NCI-H748 treated with DMSO at 0.1 percent for 48 hours (cell line): ENCODE measurements at regions not wholly inside any gene's neighbourhood (a gene's known extent, or its start where the extent isn't known, plus 50 kb on each side); places are given as distances from the start of the nearest gene placed in this dataset.

Experiments
- DNase-seq: peaks from one replicate; lab custom pipeline; 2025; lab: John Stamatoyannopoulos, UW

DNA sequence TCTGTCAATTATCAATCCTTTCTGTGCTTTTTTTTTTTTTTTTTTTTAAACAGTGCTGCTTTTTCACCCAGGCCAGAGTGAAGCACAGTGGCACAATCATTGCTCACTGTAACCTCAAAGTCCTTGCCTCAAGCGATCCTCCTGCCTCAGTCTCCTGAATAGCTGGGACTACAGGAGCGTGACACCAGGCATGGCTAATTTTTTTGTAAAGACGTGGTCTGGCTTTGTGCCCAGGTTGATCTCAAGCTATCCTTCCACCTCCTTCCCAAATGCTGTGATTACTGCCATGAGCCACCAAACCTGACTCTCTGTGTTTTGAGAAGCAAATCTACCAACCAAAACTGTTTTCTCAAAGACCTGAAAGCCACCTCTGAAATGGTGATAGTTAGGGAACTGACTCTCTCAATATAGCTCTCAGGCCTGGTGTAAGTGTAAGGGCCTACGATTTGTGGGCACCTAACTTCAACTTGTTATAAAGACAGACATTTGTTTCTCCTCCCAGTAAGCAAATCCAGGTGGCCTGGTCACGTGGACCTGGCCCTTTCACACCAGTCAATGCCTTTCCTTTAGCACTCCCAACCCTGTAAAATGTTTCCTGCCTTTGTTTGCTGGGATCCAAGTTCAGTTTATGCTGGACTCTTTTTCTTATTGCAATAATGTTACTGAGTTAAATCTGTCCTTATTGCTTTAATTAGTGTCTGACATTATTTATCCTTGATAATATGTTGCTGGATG lies 2015.9 kb downstream of the PCDH7 start:
- no peak for DNase-seq

DNA sequence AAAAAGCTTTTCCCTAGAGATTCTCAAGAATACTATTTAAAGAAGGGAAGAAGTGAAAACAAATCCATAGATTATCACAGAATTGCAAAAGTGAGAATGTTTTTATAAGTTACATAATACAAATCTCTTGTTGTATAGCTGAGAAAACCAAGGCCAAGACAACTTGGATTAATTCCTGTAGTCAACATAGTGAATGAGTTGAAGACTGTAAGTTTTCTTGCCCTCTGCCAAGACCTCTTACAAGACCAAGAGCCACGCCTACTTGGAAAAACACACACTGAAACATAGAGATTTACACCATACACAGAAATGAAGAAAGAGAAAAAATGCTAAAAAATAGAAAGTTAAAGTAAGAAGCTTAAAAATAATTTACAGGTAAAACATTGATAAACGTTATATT lies 2024.0 kb downstream of the PCDH7 start:
- no peak for DNase-seq

DNA sequence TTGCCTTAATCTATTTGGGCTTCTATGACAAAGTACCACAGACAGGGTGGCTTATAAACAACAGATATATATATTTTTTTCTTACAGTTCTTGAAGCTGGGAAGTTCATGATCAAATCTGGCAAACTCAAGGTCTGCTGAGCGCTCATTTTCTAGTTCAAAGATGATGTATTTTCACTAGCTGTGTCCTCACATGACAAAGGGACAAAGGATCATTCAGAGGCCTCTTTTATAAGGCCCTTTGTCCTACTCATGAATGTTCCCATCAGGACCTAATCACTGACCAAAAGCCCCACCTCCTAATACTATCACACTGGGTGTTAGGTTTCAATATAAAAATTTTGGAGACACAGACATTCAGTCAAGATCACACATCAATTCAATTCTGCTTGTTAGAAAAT lies 2025.2 kb downstream of the PCDH7 start:
- DNase-seq = no peak

DNA sequence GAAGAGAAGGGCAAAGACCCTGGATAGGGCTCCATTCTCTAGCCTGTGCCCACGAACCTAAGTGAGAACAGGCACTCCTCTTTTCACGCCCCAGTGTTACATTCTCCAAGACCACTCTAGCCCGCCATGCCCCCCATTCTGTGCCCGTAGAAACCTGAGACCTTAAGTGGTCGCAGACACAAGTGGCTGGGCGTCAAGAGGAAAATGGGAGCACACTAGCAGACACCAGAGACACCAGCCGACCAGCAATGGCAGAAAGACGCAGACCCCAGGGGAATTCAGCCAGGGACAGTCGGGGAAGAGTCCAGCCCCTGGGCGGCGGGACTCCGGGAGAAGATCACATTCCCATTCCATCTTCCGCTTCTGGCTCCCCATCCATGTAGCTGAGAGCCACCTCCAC lies 2027.9 kb downstream of the PCDH7 start:
- no peak for DNase-seq

DNA sequence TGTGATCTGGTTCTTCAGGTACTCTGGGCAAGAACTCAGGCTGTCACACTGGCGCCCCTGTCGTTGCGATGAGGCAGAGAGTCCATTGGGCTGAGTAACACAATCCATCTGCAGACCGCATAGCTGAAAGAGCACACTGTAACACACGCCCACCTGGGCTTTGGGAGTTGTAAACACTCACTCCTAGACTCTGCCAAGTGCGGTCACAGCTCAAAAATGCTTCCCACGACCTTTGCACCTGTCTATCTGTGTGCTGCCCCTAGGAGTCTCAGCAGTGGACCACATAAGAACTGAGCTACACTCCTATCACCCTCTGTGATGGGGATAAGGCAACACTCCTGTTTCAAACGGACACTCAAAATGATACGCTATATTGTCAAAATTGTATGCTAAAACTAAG lies 2028.3 kb downstream of the PCDH7 start:
- DNase-seq = no peak

DNA sequence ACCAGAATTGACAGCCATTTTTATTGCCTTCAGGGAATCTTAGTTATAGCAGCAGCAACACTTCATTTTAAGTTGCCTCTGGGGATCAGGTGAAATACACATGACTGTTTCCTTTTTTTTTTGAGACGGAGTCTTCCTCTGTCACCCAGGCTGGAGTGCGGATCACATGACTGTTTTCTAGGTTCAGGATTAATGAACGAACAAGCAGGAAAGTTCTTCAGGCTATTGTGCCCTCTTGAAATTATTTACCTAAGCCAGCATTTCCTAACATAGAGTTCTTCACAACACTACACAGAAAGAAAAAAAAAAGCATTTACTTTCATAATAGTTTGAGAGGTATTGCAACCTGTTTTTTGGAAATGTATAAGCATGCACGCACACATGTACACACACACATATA lies 2032.8 kb downstream of the PCDH7 start:
- no peak for DNase-seq

DNA sequence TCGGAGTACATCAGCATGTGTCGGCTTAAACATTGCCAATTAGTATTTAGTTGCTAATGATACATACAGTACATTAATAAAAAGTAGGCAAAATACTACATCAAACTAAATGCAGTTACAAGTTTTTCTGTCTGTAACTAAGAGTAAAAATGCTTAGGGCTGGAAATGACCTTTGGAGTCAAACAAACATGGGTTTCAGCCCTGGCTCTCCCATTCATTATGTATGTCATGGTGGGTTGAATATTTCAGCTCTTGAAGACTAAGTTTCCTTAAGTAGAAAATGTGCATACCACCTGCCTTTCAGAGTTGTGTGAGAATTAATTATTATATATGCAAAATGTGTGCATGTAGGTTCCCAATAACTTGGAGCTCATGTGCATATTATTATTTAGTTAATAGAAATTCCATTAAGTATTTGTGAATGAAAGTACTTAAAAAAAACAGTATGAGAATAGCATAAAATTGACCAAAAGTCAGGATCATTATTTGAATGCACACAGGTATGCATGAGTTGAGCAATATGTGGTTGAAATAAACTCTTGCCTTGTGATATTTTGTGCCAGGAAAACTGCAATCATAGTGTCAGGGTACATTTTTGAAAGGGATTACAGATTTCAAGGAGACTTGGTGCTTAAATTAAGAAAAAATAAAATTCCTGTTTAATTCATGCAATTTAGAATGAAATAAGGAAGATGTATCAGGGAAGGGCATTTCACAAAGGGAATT lies 2048.7 kb downstream of the PCDH7 start:
- DNase-seq = no peak

DNA sequence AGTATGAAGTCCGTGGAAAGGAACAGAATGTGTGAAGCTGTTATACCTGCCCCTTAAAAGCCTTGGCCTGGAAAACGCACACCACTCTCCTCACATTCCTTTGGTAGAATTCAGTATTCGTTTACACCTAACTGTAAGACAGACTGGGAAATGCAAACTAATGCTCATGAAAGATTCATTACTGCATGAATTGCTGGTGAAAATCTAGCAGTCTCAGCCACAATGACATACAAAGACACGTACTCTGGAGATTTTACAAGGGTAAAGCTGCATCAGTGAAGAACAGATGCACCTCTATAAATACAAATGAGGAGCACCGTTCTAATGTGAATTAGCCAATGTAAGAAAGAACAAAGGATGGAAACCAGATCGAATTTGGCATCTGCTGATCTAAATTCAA lies 2051.3 kb downstream of the PCDH7 start:
- DNase-seq = no peak

DNA sequence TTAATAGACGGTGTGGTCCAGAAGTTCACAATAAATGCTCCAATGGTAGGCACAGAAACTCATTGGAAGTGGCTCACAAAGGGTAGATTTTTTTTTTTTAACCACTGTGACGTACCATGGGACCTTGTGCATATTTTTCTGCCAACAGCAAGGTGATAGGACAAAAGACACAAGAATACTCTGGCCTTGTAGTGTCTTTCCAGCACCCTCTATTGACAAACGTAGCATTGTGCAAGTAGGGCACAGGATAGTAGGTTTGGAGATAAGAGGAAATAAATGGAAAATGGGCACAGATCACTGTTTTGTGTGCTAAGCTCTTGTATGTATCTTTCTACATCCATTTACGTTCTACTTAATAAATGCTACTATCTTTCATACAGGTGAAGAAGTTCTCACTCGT lies 2054.9 kb downstream of the PCDH7 start:
- DNase-seq = peak; percentile 28

DNA sequence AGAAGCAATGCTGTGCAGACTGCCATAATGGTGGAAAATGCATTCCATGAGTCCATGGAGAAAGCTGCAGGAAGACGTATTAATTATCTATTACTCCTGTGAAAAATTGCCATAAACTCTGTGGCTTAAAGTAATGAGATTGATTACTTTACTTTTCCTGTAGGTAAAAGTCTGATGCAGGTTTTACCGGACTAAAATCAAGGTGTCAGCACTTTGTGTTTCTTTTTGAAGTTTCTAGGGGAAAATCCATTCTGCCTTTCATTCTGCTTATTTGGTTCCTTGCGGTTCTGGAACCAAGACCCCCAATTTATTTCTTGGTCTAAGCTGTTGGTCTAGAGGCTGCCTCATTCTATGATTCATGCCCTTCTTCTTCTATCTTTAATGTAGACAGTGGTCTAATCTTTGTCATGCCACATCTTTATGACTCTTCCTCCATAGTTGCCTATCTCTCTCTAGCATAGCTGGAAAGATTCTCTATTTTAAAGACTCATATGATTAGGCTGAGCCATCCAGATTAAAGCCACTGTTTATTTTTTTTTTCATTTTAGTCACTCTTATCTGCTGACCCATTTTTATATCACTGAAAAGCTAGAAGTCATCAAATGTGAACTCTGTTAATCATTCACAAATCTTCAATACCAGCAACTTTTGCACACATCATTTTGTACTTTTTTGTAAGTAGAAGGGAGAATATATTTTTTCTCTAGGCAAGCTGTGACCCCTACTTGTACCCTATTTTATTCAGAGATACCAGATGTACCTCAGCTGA lies 2056.4 kb downstream of the PCDH7 start:
- no peak for DNase-seq

DNA sequence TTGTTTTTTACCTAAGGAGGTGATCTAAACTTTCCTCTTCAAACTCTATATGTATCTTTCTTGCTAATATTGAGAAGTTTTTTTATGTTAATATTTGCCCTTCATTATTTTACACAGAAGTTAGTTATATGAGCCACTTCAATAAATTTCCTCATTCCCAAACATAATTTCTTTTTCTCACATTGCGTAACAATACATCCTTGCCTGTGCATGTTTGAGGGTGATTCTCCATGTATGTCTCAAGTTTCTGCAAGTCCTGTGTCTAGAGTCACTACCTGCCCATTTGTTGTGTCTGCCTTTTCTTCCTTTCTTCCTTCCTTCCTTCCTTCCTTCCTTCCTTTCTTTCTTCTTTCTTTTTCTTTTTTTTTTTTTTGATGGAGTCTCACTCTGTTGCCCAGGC lies 2057.9 kb downstream of the PCDH7 start:
- no peak for DNase-seq

DNA sequence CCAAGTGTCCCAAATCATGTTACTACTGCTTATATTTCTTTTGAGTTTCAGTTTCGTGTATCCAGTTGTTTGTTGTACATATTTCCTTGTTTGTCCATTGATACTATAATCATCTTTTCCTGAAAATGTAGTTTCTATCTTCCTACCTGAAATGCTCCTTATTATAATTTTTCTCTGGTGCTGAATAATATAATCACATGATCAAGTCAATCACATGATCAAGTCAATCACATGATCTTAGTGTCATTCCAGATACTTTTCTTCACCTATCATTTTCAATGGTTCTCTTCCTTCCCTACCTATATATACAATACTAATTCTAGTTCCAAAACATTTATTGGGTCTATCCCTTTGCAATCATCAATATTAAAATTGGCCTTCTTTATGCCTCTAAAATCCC lies 2058.8 kb downstream of the PCDH7 start:
- no peak for DNase-seq

DNA sequence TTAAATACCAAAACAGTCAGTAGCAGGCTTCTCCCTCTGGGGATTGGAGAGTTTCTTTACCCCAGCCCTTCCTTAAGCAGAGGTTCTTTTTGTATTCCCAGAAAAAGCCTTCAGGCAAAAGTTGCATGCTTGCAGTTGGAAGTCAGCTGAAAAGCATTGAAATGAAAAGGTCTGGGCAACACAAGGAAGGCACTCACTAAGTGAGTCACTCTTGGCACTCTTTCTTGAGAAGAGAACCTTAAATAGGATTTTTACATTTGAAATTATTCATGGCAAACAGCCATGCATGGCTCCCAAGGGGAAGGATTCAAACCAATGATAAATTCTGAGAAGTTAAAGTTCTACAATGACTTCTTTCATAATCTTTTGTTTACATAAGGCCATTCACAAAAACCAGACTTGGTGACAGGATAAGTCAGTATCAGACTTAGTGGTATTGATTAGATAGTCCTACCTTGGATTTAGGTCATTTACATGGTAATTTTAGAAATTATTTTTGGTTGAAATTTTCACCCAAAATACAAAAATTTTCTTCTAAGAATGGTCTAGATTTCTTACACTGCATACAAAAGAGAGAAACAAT lies 2068.9 kb downstream of the PCDH7 start:
- DNase-seq = no peak

DNA sequence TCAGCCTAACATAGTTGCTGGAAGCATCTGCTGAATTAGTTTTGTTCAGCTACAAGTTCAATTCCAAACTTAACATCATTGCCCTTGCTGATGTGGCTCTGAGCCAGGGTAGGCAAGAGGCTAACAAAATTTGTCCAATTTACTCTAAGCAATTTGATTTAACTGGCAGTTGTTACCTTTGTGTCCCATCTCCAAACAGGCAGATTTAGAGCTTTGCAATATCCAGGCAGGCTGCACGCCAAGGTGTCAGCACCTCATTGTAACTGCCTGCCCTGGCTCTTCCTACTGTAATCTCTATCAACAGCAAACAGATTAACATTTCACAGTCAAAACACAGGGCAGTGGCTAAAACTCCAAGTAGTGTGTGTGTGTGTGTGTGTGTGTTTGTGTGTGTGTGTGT lies 2070.6 kb downstream of the PCDH7 start:
- DNase-seq = no peak

DNA sequence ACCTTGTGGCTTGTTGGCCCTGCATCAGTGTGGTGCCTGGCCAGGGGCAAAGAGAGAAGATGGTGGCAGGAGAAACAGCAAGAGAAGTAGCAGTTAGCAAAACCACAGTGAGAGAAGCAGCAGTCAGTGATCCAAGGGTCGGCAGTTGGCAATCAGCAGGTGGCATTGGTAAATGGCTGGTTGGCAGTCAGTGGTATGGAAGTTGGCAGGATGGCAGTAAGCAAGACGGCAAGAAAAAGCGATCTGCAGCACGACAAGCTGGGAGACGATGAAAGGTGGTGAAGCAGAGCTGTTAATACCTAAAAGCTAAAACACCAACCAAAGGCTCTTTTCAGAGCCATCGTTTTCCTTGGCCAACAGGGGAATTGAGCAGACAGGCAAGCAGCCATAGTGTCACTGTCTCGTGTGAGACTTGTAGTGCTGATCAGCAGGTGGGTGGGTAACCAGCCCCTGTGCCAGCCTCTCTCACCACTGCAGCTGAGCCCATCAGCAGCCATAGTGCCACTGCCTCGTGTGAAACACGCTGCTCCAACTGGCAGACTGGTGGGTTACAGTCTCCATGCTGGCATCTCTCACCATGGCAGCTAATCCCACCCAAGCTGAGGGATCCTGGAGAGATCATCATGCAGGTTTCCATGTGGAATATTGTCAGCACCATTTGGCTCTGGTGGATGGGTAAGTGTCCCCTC lies 2078.4 kb downstream of the PCDH7 start:
- no peak for DNase-seq

DNA sequence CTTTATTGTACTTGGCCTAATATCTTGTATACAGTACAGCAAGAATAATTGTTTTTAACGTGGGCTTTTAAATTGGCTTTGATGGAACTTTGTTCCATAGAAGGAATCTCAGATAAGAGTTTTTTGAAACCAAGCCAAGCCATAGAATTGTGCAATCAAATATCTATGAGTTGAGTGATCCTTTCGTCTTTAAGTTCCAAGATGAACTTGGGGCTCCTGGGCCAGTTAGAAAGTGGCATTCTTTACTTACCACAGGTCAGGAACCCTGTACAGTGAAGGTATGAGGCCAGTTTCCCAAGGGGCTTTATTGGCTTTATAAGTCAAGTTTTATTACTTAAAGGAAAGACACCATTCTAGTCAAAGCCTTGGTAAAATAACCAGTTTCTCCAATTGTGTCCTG lies 2104.2 kb downstream of the PCDH7 start:
- no peak for DNase-seq

DNA sequence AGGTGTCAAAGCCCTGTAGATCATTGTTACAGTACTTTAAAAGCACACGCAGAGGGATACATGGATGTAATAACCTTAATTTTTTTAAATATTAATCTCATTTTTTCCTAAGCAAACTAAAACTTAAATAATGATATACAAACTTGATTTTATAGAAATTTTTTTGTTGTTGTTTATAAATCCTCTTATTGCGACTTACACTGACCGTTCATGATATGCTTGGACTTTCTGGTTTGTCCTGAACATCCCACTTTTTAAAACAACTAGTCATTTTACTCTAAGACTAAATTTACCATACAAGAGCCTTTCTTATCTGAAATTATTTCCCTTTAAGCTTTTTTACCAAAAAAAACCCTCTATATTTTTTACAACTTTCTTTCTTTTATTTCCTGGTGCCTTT lies 2106.0 kb downstream of the PCDH7 start:
- no peak for DNase-seq

DNA sequence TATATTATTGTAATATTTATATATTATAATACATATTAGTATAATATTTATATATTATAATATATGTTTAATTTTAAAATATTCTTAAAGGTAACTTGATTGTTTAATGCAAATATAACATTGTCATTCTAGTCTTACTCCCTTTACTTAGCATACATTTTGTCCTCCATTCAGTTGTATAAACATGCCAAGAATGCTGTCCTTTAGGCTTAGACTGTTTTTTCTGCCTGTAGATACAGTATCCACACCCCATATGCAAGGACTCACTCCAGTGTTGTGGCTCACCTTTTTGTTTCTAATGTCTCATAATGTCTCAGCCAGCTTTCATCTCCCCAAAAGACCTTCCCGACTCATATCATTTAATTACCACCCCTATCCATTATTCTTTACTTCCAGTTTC lies 2110.0 kb downstream of the PCDH7 start:
- no peak for DNase-seq

DNA sequence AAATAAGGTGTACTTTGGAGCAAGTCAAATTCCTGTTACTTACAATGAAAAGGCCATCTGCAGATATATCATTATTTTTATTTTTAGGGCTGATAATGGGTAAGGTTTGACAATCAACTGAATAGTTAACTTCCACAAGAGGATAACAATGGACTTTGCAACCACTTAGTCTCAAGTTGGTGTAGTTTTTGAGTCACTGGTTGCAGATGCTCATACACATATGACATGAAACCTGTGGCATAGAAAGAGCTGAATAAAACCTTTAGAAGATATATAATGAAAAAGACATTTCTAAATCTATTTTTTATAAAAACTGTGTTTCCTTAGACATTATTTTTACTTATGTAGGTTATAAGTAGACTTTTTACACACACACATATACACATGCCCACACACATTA lies 2110.9 kb downstream of the PCDH7 start:
- no peak for DNase-seq

DNA sequence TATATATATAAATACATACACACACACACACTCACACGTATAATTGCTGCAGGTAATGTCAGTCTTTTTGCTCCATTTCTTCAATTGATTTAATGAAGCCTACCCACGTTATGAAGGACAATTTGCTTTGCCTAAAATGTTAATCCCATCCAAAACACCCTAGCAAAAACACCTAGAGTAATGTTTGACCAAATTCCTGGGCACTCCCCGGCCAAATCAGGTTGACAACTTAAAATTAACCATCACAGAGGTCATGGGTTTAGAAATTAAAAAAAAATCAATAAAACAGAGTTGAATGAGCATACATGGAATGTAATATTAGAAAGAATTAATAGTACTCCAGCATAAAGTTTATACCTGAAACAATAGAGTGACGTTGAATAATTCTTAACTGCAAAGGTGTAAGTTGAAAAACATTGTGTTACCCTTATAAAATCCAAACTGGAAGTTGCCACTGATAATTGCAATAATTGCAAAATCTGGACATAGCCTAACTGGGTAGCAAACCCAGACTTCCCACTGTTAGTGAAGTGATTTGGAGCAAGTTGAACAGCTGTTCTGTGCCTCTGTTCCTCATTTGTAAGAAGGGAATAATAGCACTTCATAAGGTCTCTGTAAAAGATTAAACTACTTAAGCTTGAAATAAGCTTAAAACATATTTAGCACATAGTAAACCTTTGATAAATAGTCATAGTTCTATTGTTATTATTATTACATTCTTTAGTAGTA lies 2120.5 kb downstream of the PCDH7 start:
- DNase-seq = no peak

DNA sequence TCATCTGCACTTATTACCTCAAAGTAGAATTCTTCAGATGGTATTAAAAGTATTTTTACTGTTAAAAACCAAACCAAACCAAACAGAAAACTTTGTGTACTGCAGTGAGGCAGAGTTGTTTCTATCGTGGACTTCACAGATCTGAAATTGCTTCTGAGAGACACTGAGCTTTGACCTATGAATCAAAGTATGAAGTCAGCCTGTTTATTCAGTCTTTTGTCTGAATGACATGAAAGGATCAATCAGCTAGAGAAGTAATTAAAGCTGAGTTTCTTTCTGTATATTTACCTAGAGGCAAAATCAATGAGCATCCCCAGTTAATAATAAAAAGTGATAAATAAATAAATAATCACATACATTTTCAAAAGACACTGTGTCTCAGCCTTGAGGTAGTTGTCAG lies 2121.0 kb downstream of the PCDH7 start:
- DNase-seq = no peak

DNA sequence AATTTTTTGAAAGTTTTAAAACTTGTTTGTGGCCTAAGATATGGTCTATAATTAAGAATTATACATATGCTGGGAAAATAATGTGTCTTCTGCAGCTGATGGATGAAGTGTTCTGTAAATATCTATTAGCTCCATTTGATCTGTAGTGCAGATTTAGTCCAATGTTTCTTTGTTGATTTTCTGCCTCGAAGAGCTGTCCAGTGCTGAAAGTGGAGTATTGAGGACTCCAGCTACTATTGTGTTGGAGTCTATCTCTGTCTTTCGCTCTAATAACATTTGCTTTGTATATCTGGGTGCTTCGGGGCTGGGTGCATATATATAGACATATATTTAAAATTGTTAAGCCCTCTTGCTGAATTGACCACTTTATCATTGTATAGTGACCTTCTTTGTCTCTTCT lies 2127.3 kb downstream of the PCDH7 start:
- no peak for DNase-seq
